Tibial nerve (tissue), 4 donors: ENCODE measurements at regions not wholly inside any gene's neighbourhood (a gene's known extent, or its start where the extent isn't known, plus 50 kb on each side); places are given as distances from the start of the nearest gene placed in this dataset.

Experiments
- DNase-seq, 2 donors: peaks; one replicate each; pipeline ENCODE4 v3.0.0-alpha.2; 2019; ENCODE audit warnings: low spot score in 2 of 2
- H3K27ac ChIP-seq, 4 donors: fragments of 200-600 bp; sonication (generic) in 3 of 4; one replicate each; pipeline ENCODE4 v1.5.1; 2017 to 2019; ENCODE audit warnings: mild to moderate bottlenecking in 1 of 4
- H3K27me3 ChIP-seq, 2 donors: fragments of 200-600 bp; sonication (generic) in 1 of 2; one replicate each; pipeline versions ENCODE4 v1.5.1 to v1.6.0; 2017 to 2019
- H3K36me3 ChIP-seq, 3 donors: fragments of 200-600 bp; sonication (generic); one replicate each; pipeline ENCODE4 v1.5.1; 2018 to 2019
- H3K4me1 ChIP-seq, 4 donors: fragments of 200-600 bp; sonication (generic) in 3 of 4; one replicate each; pipeline ENCODE4 v1.5.1; 2017 to 2019
- H3K4me3 ChIP-seq, 4 donors: fragments of 200-600 bp; sonication (generic) in 3 of 4; one replicate each; pipeline ENCODE4 v1.5.1; 2017 to 2019; ENCODE audit warnings: mild to moderate bottlenecking in 1 of 4, moderate library complexity in 1 of 4
- H3K9me3 ChIP-seq, 4 donors: fragments of 200-600 bp; sonication (generic) in 3 of 4; one replicate each; pipeline ENCODE4 v1.5.1; 2017 to 2019
- EP300 ChIP-seq, 2 donors: sonication (generic); formaldehyde crosslinking; IDR thresholded peaks; one replicate each; pipeline ENCODE4 v1.6.1; 2017; ENCODE audit warnings: antibody characterized with exemption in 2 of 2, mild to moderate bottlenecking in 1 of 2
- POLR2A ChIP-seq, 2 donors: fragments of 450-650 bp; IDR thresholded peaks; one replicate each; pipeline ENCODE4 v1.6.1; 2017; ENCODE audit warnings: antibody characterized with exemption in 2 of 2, mild to moderate bottlenecking in 2 of 2, moderate library complexity in 2 of 2
- WGBS, 2 donors: methylation state at CpG; one replicate each; pipeline ENCODE4 v1.1.5; 2018; 5-methylcytosine and 5-hydroxymethylcytosine counted together
- TF ChIP-seq, protein P1 (sequence below), 5 experiments: fragments of 200-600 bp in 3 of 5; fragments of 450-650 bp in 2 of 5; sonication (generic) in 3 of 5; IDR thresholded peaks; one replicate each; pipeline ENCODE4 v1.5.1; 2016 to 2019; ENCODE audit warnings: antibody characterized with exemption in 5 of 5, mild to moderate bottlenecking in 3 of 5, moderate library complexity in 2 of 5

DNA sequence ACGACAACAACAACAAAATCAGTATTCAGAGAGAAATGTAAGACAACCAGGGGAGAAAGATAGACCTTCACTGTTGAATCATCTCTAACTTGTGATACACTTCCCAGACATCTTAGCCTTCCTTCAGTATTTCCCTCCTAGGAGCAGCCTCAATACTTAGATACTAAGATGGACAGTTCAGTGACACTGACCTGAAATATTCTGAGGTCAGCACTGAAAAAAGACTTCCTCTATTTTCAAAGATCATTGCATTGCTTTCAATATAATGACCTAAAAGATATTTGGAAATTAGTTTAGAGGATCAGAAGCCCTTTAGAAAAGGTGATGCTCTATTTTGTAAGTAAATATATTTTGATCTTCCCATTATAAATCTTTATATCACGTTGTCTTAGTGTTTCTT lies 101.0 kb downstream of the MRPL39 start:
- 80 to 95% methylated on average over 2 of the region's 2 CpGs for WGBS, 2 donors
- Histone ChIP-seq H3K4me1 (no peaks in the 10 kb centered on the region), H3K4me3 (no peak overlapping the region), H3K27me3 (no peaks in the 10 kb centered on the region), H3K9me3 (no peaks in the 10 kb centered on the region), H3K27ac (no peak overlapping the region), H3K36me3 (no peaks in the 10 kb centered on the region)
- no peak for DNase-seq
- TF ChIP-seq EP300 (IDR thresholded peaks at IDR 0.05) (no peak), POLR2A (IDR thresholded peaks at IDR 0.05) (no peak)
- TF ChIP-seq, protein P1, sequence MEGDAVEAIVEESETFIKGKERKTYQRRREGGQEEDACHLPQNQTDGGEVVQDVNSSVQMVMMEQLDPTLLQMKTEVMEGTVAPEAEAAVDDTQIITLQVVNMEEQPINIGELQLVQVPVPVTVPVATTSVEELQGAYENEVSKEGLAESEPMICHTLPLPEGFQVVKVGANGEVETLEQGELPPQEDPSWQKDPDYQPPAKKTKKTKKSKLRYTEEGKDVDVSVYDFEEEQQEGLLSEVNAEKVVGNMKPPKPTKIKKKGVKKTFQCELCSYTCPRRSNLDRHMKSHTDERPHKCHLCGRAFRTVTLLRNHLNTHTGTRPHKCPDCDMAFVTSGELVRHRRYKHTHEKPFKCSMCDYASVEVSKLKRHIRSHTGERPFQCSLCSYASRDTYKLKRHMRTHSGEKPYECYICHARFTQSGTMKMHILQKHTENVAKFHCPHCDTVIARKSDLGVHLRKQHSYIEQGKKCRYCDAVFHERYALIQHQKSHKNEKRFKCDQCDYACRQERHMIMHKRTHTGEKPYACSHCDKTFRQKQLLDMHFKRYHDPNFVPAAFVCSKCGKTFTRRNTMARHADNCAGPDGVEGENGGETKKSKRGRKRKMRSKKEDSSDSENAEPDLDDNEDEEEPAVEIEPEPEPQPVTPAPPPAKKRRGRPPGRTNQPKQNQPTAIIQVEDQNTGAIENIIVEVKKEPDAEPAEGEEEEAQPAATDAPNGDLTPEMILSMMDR (IDR thresholded peaks at IDR 0.05) = no peak

DNA sequence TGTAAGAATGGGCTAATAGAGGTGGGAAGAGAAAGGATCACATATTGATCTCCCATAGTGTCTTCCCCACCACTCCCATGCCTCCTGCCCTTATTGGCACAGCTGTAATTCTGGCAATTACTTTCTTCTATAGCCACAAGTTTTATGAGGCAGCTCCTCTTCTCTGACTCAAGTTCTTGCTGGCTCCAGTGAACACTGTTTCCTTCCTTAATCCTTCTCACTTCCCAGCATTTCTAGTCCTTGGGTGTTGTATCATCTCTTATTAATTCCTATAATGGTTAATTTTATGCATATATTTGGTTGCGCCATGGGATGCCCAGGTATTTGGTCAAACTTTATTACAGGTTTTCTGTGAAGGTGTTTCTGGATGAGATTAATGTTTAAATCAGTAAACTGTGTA lies 103.3 kb downstream of the MRPL39 start:
- 97 to 100% methylated on average over 1 of the region's 1 CpG for WGBS, 2 donors
- no peak overlapping the region for H3K27ac ChIP-seq
- H3K4me1 ChIP-seq = no peaks in the 10 kb centered on the region
- no peak overlapping the region for H3K4me3 ChIP-seq
- no peaks in the 10 kb centered on the region for H3K9me3 ChIP-seq
- DNase-seq = no peak
- H3K27me3 ChIP-seq = no peaks in the 10 kb centered on the region
- TF ChIP-seq EP300 (IDR thresholded peaks at IDR 0.05) (no peak), POLR2A (IDR thresholded peaks at IDR 0.05) (no peak)
- TF ChIP-seq, protein P1 (IDR thresholded peaks at IDR 0.05) = no peak
- H3K36me3 ChIP-seq = no peaks in the 10 kb centered on the region

DNA sequence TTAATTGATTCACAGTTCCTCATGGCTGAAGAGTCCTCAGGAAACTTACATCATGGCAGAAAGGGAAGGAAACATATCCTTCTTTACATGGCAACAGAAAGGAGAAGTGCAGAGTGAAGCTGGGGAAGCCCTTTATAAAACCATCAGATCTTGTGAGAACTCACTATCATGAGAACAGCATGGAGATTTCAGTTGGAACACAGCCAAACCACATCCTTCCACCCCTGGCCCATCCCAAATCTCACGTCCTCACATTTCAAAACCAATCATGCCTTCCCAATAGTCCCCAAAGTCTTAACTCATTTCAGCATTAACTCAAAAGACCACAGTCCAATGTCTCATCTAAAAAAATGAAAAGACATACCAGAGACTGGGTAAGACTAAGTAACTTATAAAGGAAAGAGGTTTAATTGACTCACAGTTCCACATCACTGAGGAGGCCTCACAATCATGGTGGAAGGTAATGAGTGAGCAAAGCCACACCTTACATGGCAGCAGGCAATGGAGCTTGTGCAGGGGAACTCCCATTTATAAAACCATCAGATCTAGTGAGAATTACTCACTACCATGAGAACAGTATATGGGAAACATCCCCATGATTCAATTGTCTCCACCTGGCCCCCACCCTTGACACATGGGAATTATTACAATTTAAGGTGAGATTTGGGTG lies 105.2 kb downstream of the MRPL39 start:
- no peaks in the 10 kb centered on the region for H3K4me1 ChIP-seq
- H3K36me3 ChIP-seq = no peaks in the 10 kb centered on the region
- 30 to 32% methylated on average over 1 of the region's 1 CpG for WGBS, 2 donors
- H3K4me3 ChIP-seq = no peak overlapping the region
- H3K27ac ChIP-seq = no peak overlapping the region
- DNase-seq = no peak
- H3K9me3 ChIP-seq = no peaks in the 10 kb centered on the region
- TF ChIP-seq EP300 (IDR thresholded peaks at IDR 0.05) (peak in 1 of 2 donors; percentile 55), POLR2A (IDR thresholded peaks at IDR 0.05) (no peak)
- no peaks in the 10 kb centered on the region for H3K27me3 ChIP-seq

DNA sequence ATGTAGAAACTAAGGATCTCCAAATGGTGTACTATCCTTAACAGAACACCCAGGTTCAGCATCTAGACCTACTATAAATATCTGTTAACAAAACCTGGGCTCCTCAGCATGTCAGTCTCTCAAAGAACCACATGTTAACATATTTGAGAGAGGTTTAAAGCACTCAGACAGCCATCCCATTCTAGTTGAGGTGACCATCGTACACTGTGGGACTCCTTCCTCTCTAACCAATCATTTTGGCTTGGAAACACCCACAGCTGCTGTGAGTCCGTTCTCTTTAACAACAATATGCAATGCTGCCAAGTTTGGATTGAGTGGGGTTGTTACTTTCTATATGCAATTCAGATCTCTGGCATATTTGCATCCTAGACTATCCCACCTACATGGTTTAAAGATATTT lies 105.8 kb downstream of the MRPL39 start:
- H3K4me3 ChIP-seq = no peak overlapping the region
- WGBS, 2 donors = 67 to 74% methylated on average over 2 of the region's 2 CpGs
- H3K9me3 ChIP-seq = no peaks in the 10 kb centered on the region
- no peaks in the 10 kb centered on the region for H3K27me3 ChIP-seq
- no peak for DNase-seq
- no peaks in the 10 kb centered on the region for H3K36me3 ChIP-seq
- no peaks in the 10 kb centered on the region for H3K4me1 ChIP-seq
- no peak overlapping the region for H3K27ac ChIP-seq
- TF ChIP-seq, protein P1 (IDR thresholded peaks at IDR 0.05) = no peak
- TF ChIP-seq EP300 (IDR thresholded peaks at IDR 0.05) = no peak
- TF ChIP-seq POLR2A (IDR thresholded peaks at IDR 0.05) = no peak

DNA sequence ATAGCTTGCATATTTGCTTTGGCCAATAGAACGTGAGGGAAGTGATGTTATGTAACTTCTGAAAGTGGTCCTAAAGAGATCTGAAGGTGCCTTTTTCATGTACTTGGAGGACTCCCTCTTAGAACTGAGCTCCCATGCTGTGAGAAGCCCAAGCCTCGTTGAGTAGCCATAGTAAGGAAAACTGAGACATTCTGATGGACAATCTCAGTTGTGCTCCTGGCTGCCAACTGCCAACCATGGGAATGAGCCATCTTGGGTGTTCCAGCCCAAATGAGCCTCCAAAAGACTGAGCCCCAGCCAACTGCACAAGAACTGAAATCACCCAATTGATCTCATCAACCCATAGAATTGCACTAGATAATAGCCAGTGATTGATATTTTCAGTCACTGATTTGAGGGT lies 106.7 kb downstream of the MRPL39 start:
- TF ChIP-seq, protein P1 (IDR thresholded peaks at IDR 0.05) = no peak
- TF ChIP-seq POLR2A (IDR thresholded peaks at IDR 0.05) (no peak), EP300 (IDR thresholded peaks at IDR 0.05) (no peak)
- Histone ChIP-seq H3K27me3 (no peaks in the 10 kb centered on the region), H3K9me3 (no peaks in the 10 kb centered on the region), H3K4me1 (no peaks in the 10 kb centered on the region), H3K4me3 (no peak overlapping the region), H3K36me3 (no peaks in the 10 kb centered on the region), H3K27ac (no peak overlapping the region)
- 65 to 77% methylated on average over 2 of the region's 2 CpGs for WGBS, 2 donors
- no peak for DNase-seq
